ENCODE measurements at regions not wholly inside any gene's neighbourhood (a gene's known extent, or its start where the extent isn't known, plus 50 kb on each side); places are given as distances from the start of the nearest gene placed in this dataset.

- DNase-seq = no peak
Observed at GRCh38 chr10:128431083-128431482, 304.9 kb upstream of the MKI67 start.

GRCh38 chr10:128431506-128431905, 305.3 kb upstream of the MKI67 start:
- no peak for DNase-seq

GRCh38 chr10:128432011-128432410, 305.8 kb upstream of the MKI67 start:
- no peak for DNase-seq

- no peak for DNase-seq
Observed at GRCh38 chr10:128432423-128432822, 306.2 kb upstream of the MKI67 start.

- DNase-seq = no peak
Observed at GRCh38 chr10:128435811-128436210, 309.6 kb upstream of the MKI67 start.

- DNase-seq = no peak
Observed at GRCh38 chr10:128437786-128438345, 311.6 kb upstream of the MKI67 start.

- no peak for DNase-seq
Observed at GRCh38 chr10:128438417-128439063, 312.3 kb upstream of the MKI67 start.

- no peak for DNase-seq
Observed at GRCh38 chr10:128440513-128441160, 314.4 kb upstream of the MKI67 start.

- no peak for DNase-seq
Observed at GRCh38 chr10:128443925-128444518, 317.8 kb upstream of the MKI67 start.

GRCh38 chr10:128448796-128449195, 322.6 kb upstream of the MKI67 start:
- DNase-seq = no peak

- no peak for DNase-seq
Observed at GRCh38 chr10:128451879-128452278, 325.7 kb upstream of the MKI67 start.

GRCh38 chr10:128456271-128456670, 330.0 kb upstream of the MKI67 start:
- no peak for DNase-seq

- no peak for DNase-seq
Observed at GRCh38 chr10:128457136-128457535, 330.9 kb upstream of the MKI67 start.

- DNase-seq = no peak
Observed at GRCh38 chr10:128461991-128462390, 335.8 kb upstream of the MKI67 start.

GRCh38 chr10:128462844-128463243, 336.6 kb upstream of the MKI67 start:
- DNase-seq = no peak

GRCh38 chr10:128463991-128464760, 338.0 kb upstream of the MKI67 start:
- peak in 1 of 2 donors; percentile 45 for DNase-seq

GRCh38 chr10:128465697-128466096, 339.5 kb upstream of the MKI67 start:
- DNase-seq = no peak

- no peak for DNase-seq
Observed at GRCh38 chr10:128466831-128467371, 340.7 kb upstream of the MKI67 start.

- DNase-seq = no peak
Observed at GRCh38 chr10:128468462-128468861, 342.2 kb upstream of the MKI67 start.

- DNase-seq = no peak
Observed at GRCh38 chr10:128469515-128469914, 343.3 kb upstream of the MKI67 start.

- no peak for DNase-seq
Observed at GRCh38 chr10:128470321-128470965, 344.2 kb upstream of the MKI67 start.

- no peak for DNase-seq
Observed at GRCh38 chr10:128471151-128471550, 344.9 kb upstream of the MKI67 start.

All from CD4-positive, alpha-beta T cell treated with Interleukin-4 for 1 hour (primary cell).